Right lobe of liver (tissue), 6 donors: ENCODE measurements at regions not wholly inside any gene's neighbourhood (a gene's known extent, or its start where the extent isn't known, plus 50 kb on each side); places are given as distances from the start of the nearest gene placed in this dataset.

Experiments
- ATAC-seq, 4 donors: fragments of 200-7000 bp; cut with Tn5 transposase; one replicate each; pipeline ENCODE4 v1.9.1; 2020; ENCODE audit warnings: mild to moderate bottlenecking in 4 of 4, moderate library complexity in 4 of 4
- DNase-seq, 3 donors: peaks; one replicate each; pipeline ENCODE4 v3.0.0-alpha.2; 2020
- H3K27ac ChIP-seq, 3 donors: fragments of 200-600 bp; one replicate each; pipeline ENCODE4 v1.8.0; 2022
- H3K27me3 ChIP-seq, 2 donors: fragments of 200-600 bp; one replicate each; pipeline ENCODE4 v1.8.0; 2022
- H3K36me3 ChIP-seq, 4 donors: fragments of 200-600 bp; sonication (generic) in 1 of 4; one replicate each; pipeline versions ENCODE4 v1.5.1 to v1.8.0; 2017 to 2022; ENCODE audit warnings: control low read depth in 1 of 4
- H3K4me1 ChIP-seq, 4 donors: fragments of 200-600 bp; sonication (generic) in 1 of 4; one replicate each; pipeline versions ENCODE4 v1.5.1 to v1.8.0; 2017 to 2022; ENCODE audit warnings: control low read depth in 1 of 4
- H3K4me3 ChIP-seq, 3 donors: fragments of 200-600 bp; one replicate each; pipeline ENCODE4 v1.8.0; 2022
- H3K9me3 ChIP-seq, 4 donors: fragments of 200-600 bp; sonication (generic) in 1 of 4; one replicate each; pipeline versions ENCODE4 v1.5.1 to v1.8.0; 2017 to 2022; ENCODE audit warnings: control low read depth in 1 of 4
- CTCF ChIP-seq, 4 donors: fragments of 200-600 bp in 3 of 4; fragments of 450-650 bp in 1 of 4; IDR thresholded peaks; one replicate each; pipeline versions ENCODE4 v1.5.1 to v1.8.0; 2016 to 2022; ENCODE audit warnings: antibody characterized with exemption in 4 of 4, mild to moderate bottlenecking in 2 of 4
- POLR2A ChIP-seq: fragments of 450-650 bp; IDR thresholded peaks from one replicate; pipeline ENCODE4 v1.6.1; 2017; ENCODE audit warnings: antibody characterized with exemption, mild to moderate bottlenecking
- WGBS: methylation state at CpG from one replicate; pipeline ENCODE4 v1.1.6; 2018; ENCODE audit warnings: low coverage, low lambda C conversion rate; ENCODE audit not compliant: insufficient coverage; ENCODE audit errors: missing lambda C conversion rate; 5-methylcytosine and 5-hydroxymethylcytosine counted together
- intact Hi-C, 2 donors: fragments of 100-400 bp; cut with DNase I; formaldehyde crosslinking; loops; one replicate each; pipeline versions ENCODE4 v1.11.2 to v1.14.1; 2022
- donor health status: DM: no; HTN: yes; CAD: no.
- donor health status: DM: no; HTN: no; CAD: no.
- donor health status: DM: no; HTN: no; CAD: no.
- donor health status: DM: no; HTN: yes; CAD: no.
- donor health status: DM: no; HTN: yes; CAD: no.

- no peaks in the 10 kb centered on the region for H3K27me3 ChIP-seq
- no peak for TF ChIP-seq CTCF (IDR thresholded peaks at IDR 0.05)
- no peak for TF ChIP-seq POLR2A
- H3K27ac ChIP-seq, result no peak overlapping the region
- DNase-seq, result no peak
- H3K4me3 ChIP-seq, result no peak overlapping the region
- no peaks in the 10 kb centered on the region for H3K36me3 ChIP-seq
- WGBS, result 45% methylated on average over 4 of the region's 4 CpGs
- H3K9me3 ChIP-seq, result no peaks in the 10 kb centered on the region
- intact Hi-C loops, result no loop called here
- ATAC-seq, result no peak
- H3K4me1 ChIP-seq, result no peaks in the 10 kb centered on the region
Measured at GRCh38 chr1:38541223-38541622, 318.3 kb downstream of the RRAGC start.

GRCh38 chr1:38539931-38540330 is 319.6 kb downstream of the RRAGC start:
- intact Hi-C loops, result no loop called here

GRCh38 chr1:38538834-38539233 is 320.7 kb downstream of the RRAGC start:
- H3K36me3 ChIP-seq, result no peaks in the 10 kb centered on the region
- intact Hi-C loops, result no loop called here
- no peak overlapping the region for H3K4me3 ChIP-seq
- no peak overlapping the region for H3K27ac ChIP-seq
- ATAC-seq (no peak), DNase-seq (no peak)
- H3K4me1 ChIP-seq, result no peaks in the 10 kb centered on the region
- 40% methylated on average over 4 of the region's 4 CpGs for WGBS
- TF ChIP-seq POLR2A, result no peak
- no peak for TF ChIP-seq CTCF (IDR thresholded peaks at IDR 0.05)
- no peaks in the 10 kb centered on the region for H3K9me3 ChIP-seq
- H3K27me3 ChIP-seq, result no peaks in the 10 kb centered on the region

More at GRCh38 chr1:38539931-38540330, 319.6 kb downstream of the RRAGC start:
- TF ChIP-seq POLR2A (no peak), CTCF (IDR thresholded peaks at IDR 0.05) (no peak)
- no peaks in the 10 kb centered on the region for H3K27me3 ChIP-seq
- ATAC-seq (no peak), DNase-seq (no peak)
- H3K27ac ChIP-seq, result no peak overlapping the region
- no peaks in the 10 kb centered on the region for H3K36me3 ChIP-seq
- H3K4me1 ChIP-seq, result no peaks in the 10 kb centered on the region
- no peaks in the 10 kb centered on the region for H3K9me3 ChIP-seq
- H3K4me3 ChIP-seq, result no peak overlapping the region
- WGBS, result 51% methylated on average over 6 of the region's 6 CpGs

- TF ChIP-seq CTCF (IDR thresholded peaks at IDR 0.05), result no peak
- no peak for TF ChIP-seq POLR2A
- H3K36me3 ChIP-seq, result no peaks in the 10 kb centered on the region
- H3K4me3 ChIP-seq, result no peak overlapping the region
- H3K9me3 ChIP-seq, result no peaks in the 10 kb centered on the region
- ATAC-seq (no peak), DNase-seq (no peak)
- H3K4me1 ChIP-seq, result no peaks in the 10 kb centered on the region
- no peak overlapping the region for H3K27ac ChIP-seq
- WGBS, result 50% methylated on average over 2 of the region's 4 CpGs
- no peaks in the 10 kb centered on the region for H3K27me3 ChIP-seq
- intact Hi-C loops, result no loop called here
Measured at GRCh38 chr1:38536089-38536488, 323.5 kb downstream of the RRAGC start.

- Histone ChIP-seq H3K27ac (no peak overlapping the region), H3K4me1 (no peaks in the 10 kb centered on the region), H3K4me3 (no peak overlapping the region), H3K36me3 (no peaks in the 10 kb centered on the region), H3K9me3 (no peaks in the 10 kb centered on the region), H3K27me3 (no peaks in the 10 kb centered on the region)
- DNase-seq (no peak), ATAC-seq (no peak)
- WGBS, result 87% methylated on average over 6 of the region's 7 CpGs
- intact Hi-C loops, result no loop called here
- TF ChIP-seq POLR2A, result no peak
- TF ChIP-seq CTCF (IDR thresholded peaks at IDR 0.05), result no peak
Measured at GRCh38 chr1:38534473-38534823, 325.1 kb downstream of the RRAGC start.
